Fibroblast of lung (primary cell): ENCODE measurements at regions not wholly inside any gene's neighbourhood (a gene's known extent, or its start where the extent isn't known, plus 50 kb on each side); places are given as distances from the start of the nearest gene placed in this dataset.

Experiments
- CTCF ChIP-seq, 2 donors: IDR thresholded peaks in 1 of 2; conservative IDR thresholded peaks in 1 of 2; 1 replicate in 1 of 2; 2 replicates in 1 of 2; pipeline ENCODE4 v1.5.1; 2011 to 2012; ENCODE audit warnings: low read length in 2 of 2, control low read depth in 1 of 2, inconsistent platforms in 1 of 2, low read depth in 1 of 2, mild to moderate bottlenecking in 1 of 2
- EZH2 ChIP-seq: IDR thresholded peaks from 2 replicates; pipeline ENCODE4 v1.5.1; 2012; ENCODE audit warnings: low read length, control low read depth, mild to moderate bottlenecking; ENCODE audit errors: missing control alignments

GRCh38 chr3:103247459-103247858, 812.6 kb downstream of the ZPLD1 start:
- TF ChIP-seq EZH2 (no peak), CTCF (conservative IDR thresholded peaks at IDR 0.05 in 1 of 2, IDR thresholded peaks at IDR 0.05 in 1 of 2; ENCODE audit: low read depth in 1 of 2, low read length in 2 of 2) (no peak)
